GM12873 (cell line): ENCODE measurements at regions not wholly inside any gene's neighbourhood (a gene's known extent, or its start where the extent isn't known, plus 50 kb on each side); places are given as distances from the start of the nearest gene placed in this dataset.

Experiments used
- CTCF ChIP-seq: IDR thresholded peaks from 2 replicates; pipeline ENCODE4 v1.5.1; 2012; ENCODE audit warnings: low read depth, mild to moderate bottlenecking, moderate library complexity, low read length, control low read depth; ENCODE audit not compliant: insufficient read depth; ENCODE audit errors: missing control alignments

- TF ChIP-seq CTCF: no peak
Observed at GRCh38 chr1:55876276-55877060, 661.3 kb upstream of the USP24 start.

- TF ChIP-seq CTCF: no peak
Observed at GRCh38 chr1:55870106-55870505, 654.9 kb upstream of the USP24 start.

- no peak for TF ChIP-seq CTCF
Observed at GRCh38 chr1:55869065-55869464, 653.9 kb upstream of the USP24 start.

GRCh38 chr1:55868026-55868425, 652.9 kb upstream of the USP24 start:
- no peak for TF ChIP-seq CTCF

GRCh38 chr1:55867304-55867843, 652.2 kb upstream of the USP24 start:
- TF ChIP-seq CTCF: no peak

- TF ChIP-seq CTCF: no peak
Observed at GRCh38 chr1:55864251-55864650, 649.1 kb upstream of the USP24 start.

- no peak for TF ChIP-seq CTCF
Observed at GRCh38 chr1:55861676-55862340, 646.6 kb upstream of the USP24 start.
